ENCODE measurements at regions not wholly inside any gene's neighbourhood (a gene's known extent, or its start where the extent isn't known, plus 50 kb on each side); places are given as distances from the start of the nearest gene placed in this dataset.

GRCh38 chr12:127223731-127224130, 1043.2 kb upstream of the TMEM132C start:
- TF ChIP-seq CTCF (IDR thresholded peaks at IDR 0.05): no peak
- no peak for TF ChIP-seq EZH2 (IDR thresholded peaks at IDR 0.05)
